AG08395 (cell line): ENCODE measurements at regions not wholly inside any gene's neighbourhood (a gene's known extent, or its start where the extent isn't known, plus 50 kb on each side); places are given as distances from the start of the nearest gene placed in this dataset.
A peak's percentile ranks its signal among the peaks of the same experiment; 100 is the strongest.
"Not testable (repeated sequence)": the region's sequence is repeated elsewhere in the genome, so short reads cannot be mapped to it uniquely, and the experiment has no call there.

Source experiments
- DNase-seq: peaks from one replicate; pipeline ENCODE4 v3.0.0; 2012; ENCODE audit warnings: mixed read lengths, low spot score

- no peak for DNase-seq
Measured at GRCh38 chr17:77341069-77341541, 200.3 kb downstream of the SEC14L1 start.

- DNase-seq = not testable (repeated sequence)
Measured at GRCh38 chr17:77342656-77342990, 201.9 kb downstream of the SEC14L1 start.

- DNase-seq = no peak
Measured at GRCh38 chr17:77343031-77343800, 202.4 kb downstream of the SEC14L1 start.

- no peak for DNase-seq
Measured at GRCh38 chr17:77344038-77344437, 203.3 kb downstream of the SEC14L1 start.

- DNase-seq = peak; percentile 11
Measured at GRCh38 chr17:77345260-77345910, 204.6 kb downstream of the SEC14L1 start.

GRCh38 chr17:77346765-77347164 is 206.0 kb downstream of the SEC14L1 start:
- no peak for DNase-seq

- DNase-seq = no peak
Measured at GRCh38 chr17:77347544-77347943, 206.8 kb downstream of the SEC14L1 start.

- DNase-seq = peak; percentile 52
Measured at GRCh38 chr17:77349976-77350830, 209.4 kb downstream of the SEC14L1 start.

- no peak for DNase-seq
Measured at GRCh38 chr17:77352441-77352840, 211.7 kb downstream of the SEC14L1 start.

- no peak for DNase-seq
Measured at GRCh38 chr17:77352996-77353395, 212.2 kb downstream of the SEC14L1 start.

GRCh38 chr17:77353684-77354419 is 213.1 kb downstream of the SEC14L1 start:
- DNase-seq = no peak

- DNase-seq = no peak
Measured at GRCh38 chr17:77354420-77354669, 213.6 kb downstream of the SEC14L1 start.

- DNase-seq = peak; percentile 89
Measured at GRCh38 chr17:77354670-77355455, 214.1 kb downstream of the SEC14L1 start.

GRCh38 chr17:77356109-77356689 is 215.4 kb downstream of the SEC14L1 start:
- no peak for DNase-seq

- DNase-seq = no peak
Measured at GRCh38 chr17:77356690-77357201, 216.0 kb downstream of the SEC14L1 start.

- DNase-seq = no peak
Measured at GRCh38 chr17:77358801-77359200, 218.0 kb downstream of the SEC14L1 start.

- no peak for DNase-seq
Measured at GRCh38 chr17:77359236-77359635, 218.5 kb downstream of the SEC14L1 start.

GRCh38 chr17:77361986-77362620 is 221.3 kb downstream of the SEC14L1 start:
- DNase-seq = no peak

- DNase-seq = no peak
Measured at GRCh38 chr17:77363821-77364361, 223.1 kb downstream of the SEC14L1 start.

GRCh38 chr17:77364381-77364911 is 223.7 kb downstream of the SEC14L1 start:
- no peak for DNase-seq
